B cell (primary cell): ENCODE measurements at regions not wholly inside any gene's neighbourhood (a gene's known extent, or its start where the extent isn't known, plus 50 kb on each side); places are given as distances from the start of the nearest gene placed in this dataset.

Experiments used
- ATAC-seq: fragments of 200-7000 bp; cut with Tn5 transposase; one replicate; pipeline ENCODE4 v1.10.0; 2021; ENCODE audit warnings: low read depth, mild to moderate bottlenecking, moderate number of reproducible peaks, moderate library complexity
- CTCF ChIA-PET: fragments of 350-600 bp; sonication (Branson Sonifier 250); formaldehyde crosslinking; loops from one replicate; lab custom pipeline; 2021; ENCODE audit warnings: antibody characterized with exemption, inconsistent platforms; lab: Charles Lee
- POLR2A ChIA-PET: fragments of 350-600 bp; sonication (Branson Sonifier 250); formaldehyde crosslinking; loops from one replicate; lab custom pipeline; 2021; ENCODE audit warnings: antibody characterized with exemption; lab: Charles Lee
- DNase-seq: peaks from one replicate; pipeline ENCODE4 v3.0.0; 2013
- H2AFZ ChIP-seq: 2 replicates; pipeline ENCODE4 v1.6.1; 2012; ENCODE audit warnings: mild to moderate bottlenecking, low read depth, low read length; ENCODE audit not compliant: insufficient read depth, poor library complexity, severe bottlenecking
- H3K27ac ChIP-seq, 2 donors: 1 replicate in 1 of 2; 2 replicates in 1 of 2; pipeline ENCODE4 v1.5.1; 2012 to 2013; ENCODE audit warnings: low read length in 2 of 2, mild to moderate bottlenecking in 2 of 2, moderate library complexity in 1 of 2
- H3K27me3 ChIP-seq, 4 experiments: fragments of 200-600 bp in 1 of 4; sonication (generic) in 1 of 4; replicated peaks in 1 of 4; 1 replicate in 2 of 4; 2 replicates in 2 of 4; pipeline versions ENCODE4 v1.6.1 to v1.7.0; 2013 to 2016; ENCODE audit warnings: low read length in 3 of 4, mild to moderate bottlenecking in 2 of 4, mixed read lengths in 1 of 4, moderate library complexity in 1 of 4; ENCODE audit not compliant: insufficient read depth in 4 of 4, control insufficient read depth in 3 of 4; ENCODE audit errors: control extremely low read depth in 1 of 4
- H3K36me3 ChIP-seq, 2 experiments: replicated peaks in 1 of 2; 1 replicate in 1 of 2; 2 replicates in 1 of 2; pipeline versions ENCODE4 v1.6.1 to v1.7.1; 2013; ENCODE audit warnings: low read length in 1 of 2; ENCODE audit not compliant: insufficient read depth in 2 of 2, control insufficient read depth in 1 of 2; ENCODE audit errors: control extremely low read depth in 1 of 2, extremely low read depth in 1 of 2
- H3K4me1 ChIP-seq, 2 donors: fragments of 200-600 bp in 1 of 2; sonication (generic) in 1 of 2; 1 replicate in 1 of 2; 2 replicates in 1 of 2; pipeline versions ENCODE4 v1.5.1 to v1.6.1; 2013 to 2017; ENCODE audit warnings: low read length in 2 of 2; ENCODE audit not compliant: control insufficient read depth in 2 of 2, insufficient read depth in 2 of 2
- H3K4me2 ChIP-seq: replicated peaks from 2 replicates; pipeline ENCODE3; 2012; ENCODE audit warnings: mild to moderate bottlenecking, low read depth, low read length; ENCODE audit not compliant: poor library complexity, severe bottlenecking
- H3K4me3 ChIP-seq, 5 experiments: fragments of 200-600 bp in 1 of 5; sonication (generic) in 1 of 5; 1 replicate in 3 of 5; 2 replicates in 2 of 5; pipeline versions ENCODE4 v1.5.1 to v1.7.0; 2011 to 2016; ENCODE audit warnings: low read length in 4 of 5, mild to moderate bottlenecking in 4 of 5, low read depth in 2 of 5, control low read depth in 1 of 5, moderate library complexity in 1 of 5; ENCODE audit not compliant: insufficient read depth in 1 of 5; ENCODE audit errors: control extremely low read depth in 1 of 5, extremely low read depth in 1 of 5
- H3K79me2 ChIP-seq: fragments of 200-600 bp; sonication (generic); one replicate; pipeline ENCODE4 v1.6.0; 2016; ENCODE audit warnings: low read length; ENCODE audit not compliant: control insufficient read depth, insufficient read depth
- H3K9ac ChIP-seq: fragments of 200-600 bp; sonication (generic); 2 replicates; pipeline ENCODE4 v1.6.1; 2017; ENCODE audit warnings: mild to moderate bottlenecking, low read length, moderate library complexity
- H3K9me3 ChIP-seq, 3 donors: one replicate each; pipeline versions ENCODE4 v1.6.1 to v1.7.1; 2013; ENCODE audit warnings: low read length in 2 of 3; ENCODE audit not compliant: control insufficient read depth in 2 of 3, insufficient read depth in 1 of 3; ENCODE audit errors: control extremely low read depth in 1 of 3
- H4K20me1 ChIP-seq: 2 replicates; pipeline ENCODE4 v1.6.0; 2012; ENCODE audit warnings: mild to moderate bottlenecking, low read length; ENCODE audit not compliant: insufficient read depth, control insufficient read depth, poor library complexity, severe bottlenecking
- H3K27ac Mint-ChIP-seq: one replicate; pipeline ENCODE4 v1.8.0; 2021; ENCODE audit warnings: mixed read lengths
- H3K27me3 Mint-ChIP-seq: one replicate; pipeline ENCODE4 v1.8.0; 2021; ENCODE audit warnings: mixed read lengths
- H3K4me1 Mint-ChIP-seq: one replicate; pipeline ENCODE4 v1.8.0; 2021; ENCODE audit warnings: mixed read lengths
- H3K4me3 Mint-ChIP-seq: one replicate; pipeline ENCODE4 v1.8.0; 2021; ENCODE audit warnings: mixed read lengths
- H3K9me3 Mint-ChIP-seq: one replicate; pipeline ENCODE4 v1.8.0; 2022; ENCODE audit warnings: mixed read lengths; ENCODE audit not compliant: insufficient read depth
- CTCF ChIP-seq: fragments of 200-600 bp; IDR thresholded peaks from one replicate; pipeline ENCODE4 v1.8.0; 2022; ENCODE audit warnings: antibody characterized with exemption, mild to moderate bottlenecking
- EZH2 ChIP-seq: IDR thresholded peaks from 2 replicates; pipeline ENCODE4 v1.6.1; 2012; ENCODE audit warnings: borderline replicate concordance, low read depth, mild to moderate bottlenecking, moderate library complexity, low read length; ENCODE audit not compliant: insufficient read depth, poor library complexity, severe bottlenecking
- WGBS: methylation state at CpG from one replicate; pipeline ENCODE4 v1.1.5; 2013; ENCODE audit warnings: missing lambda C conversion rate; ENCODE audit not compliant: insufficient coverage; 5-methylcytosine and 5-hydroxymethylcytosine counted together
- intact Hi-C: fragments of 100-400 bp; cut with micrococcal nuclease; formaldehyde crosslinking; loops from one replicate; pipeline ENCODE4 v1.10.0; 2022

GRCh38 chr21:35400233-35400939 is 351.3 kb upstream of the RUNX1 start:
- H3K79me2 ChIP-seq, result no peaks in the 10 kb centered on the region
- Mint-ChIP-seq H3K9me3 (no peaks in the 10 kb centered on the region), H3K4me3 (no peak overlapping the region), H3K4me1 (peaks cover 2% of the 10 kb centered on the region), H3K27ac (no peak overlapping the region), H3K27me3 (peaks cover 4% of the 10 kb centered on the region)
- no peak overlapping the region for H2AFZ ChIP-seq
- ChIA-PET CTCF (interaction anchor here (0.5 to 4.4 kb wide), 48 partner anchors 8 to 707 kb away, joined by 3 to 78 read pairs (median 4); no protein-coding TSS in a partner anchor), POLR2A (interaction anchor here (0.6 to 2.8 kb wide), 3 partner anchors 175 to 511 kb away, joined by 3 to 14 read pairs (median 3); no protein-coding TSS in a partner anchor)
- H3K36me3 ChIP-seq, result no peaks in the 10 kb centered on the region
- no peaks in the 10 kb centered on the region for H4K20me1 ChIP-seq
- DNase-seq (peak; percentile 77), ATAC-seq (peak; percentile 80)
- H3K27ac ChIP-seq, result no peak overlapping the region
- H3K9ac ChIP-seq, result no peak overlapping the region
- H3K4me3 ChIP-seq, result no peak overlapping the region
- H3K27me3 ChIP-seq, result peaks cover 0 to 5% (median under 1%) of the 10 kb centered on the region in 4 experiments
- peak; percentile 77 for TF ChIP-seq CTCF
- no peak for TF ChIP-seq EZH2
- WGBS, result 42% methylated on average over 2 of the region's 8 CpGs
- intact Hi-C loops, result loop anchor here (1.0 to 10.0 kb wide), 7 partner anchors 214 to 707 kb away; no protein-coding TSS in a partner anchor
- H3K4me2 ChIP-seq, result peak overlapping the region; percentile 34
- H3K9me3 ChIP-seq, result no peaks in the 10 kb centered on the region
- no peaks in the 10 kb centered on the region for H3K4me1 ChIP-seq

- 0% methylated on average over 2 of the region's 5 CpGs for WGBS
- TF ChIP-seq EZH2, result no peak
- no peak for TF ChIP-seq CTCF
- Mint-ChIP-seq H3K27ac (no peak overlapping the region), H3K4me1 (peaks cover 2% of the 10 kb centered on the region), H3K4me3 (no peak overlapping the region), H3K27me3 (peaks cover under 1% of the 10 kb centered on the region), H3K9me3 (no peaks in the 10 kb centered on the region)
- Histone ChIP-seq H3K36me3 (no peaks in the 10 kb centered on the region), H3K4me3 (no peak overlapping the region), H3K79me2 (no peaks in the 10 kb centered on the region), H3K4me2 (peak overlapping the region; percentile 34), H3K9ac (no peak overlapping the region), H3K27me3 (no peaks in the 10 kb centered on the region), H3K9me3 (no peaks in the 10 kb centered on the region), H3K27ac (no peak overlapping the region), H2AFZ (no peak overlapping the region), H3K4me1 (no peaks in the 10 kb centered on the region), H4K20me1 (no peaks in the 10 kb centered on the region)
- intact Hi-C loops, result loop anchor here (1.0 to 10.0 kb wide), 7 partner anchors 215 to 706 kb away; no protein-coding TSS in a partner anchor
- no peak for ATAC-seq
- POLR2A ChIA-PET, result interaction anchor here (0.6 to 2.8 kb wide), 2 partner anchors 175 to 510 kb away, joined by 3 to 14 read pairs; no protein-coding TSS in a partner anchor
- no peak for DNase-seq
- CTCF ChIA-PET, result interaction anchor here (0.6 to 4.4 kb wide), 32 partner anchors 11 to 707 kb away, joined by 3 to 78 read pairs (median 5); no protein-coding TSS in a partner anchor
These were observed 350.6 kb upstream of the RUNX1 start for GRCh38 chr21:35399706-35400105.
